Chondrocyte (in vitro differentiated cells): ENCODE measurements at regions not wholly inside any gene's neighbourhood (a gene's known extent, or its start where the extent isn't known, plus 50 kb on each side); places are given as distances from the start of the nearest gene placed in this dataset.

Source experiments
- DNase-seq: peaks from one replicate; pipeline ENCODE4 v3.0.0; 2021; ENCODE audit warnings: mixed read lengths, low spot score
- H3K27ac Mint-ChIP-seq: one replicate; pipeline ENCODE4 v1.8.0; 2021; ENCODE audit warnings: mild to moderate bottlenecking, moderate library complexity, mixed read lengths; ENCODE audit not compliant: unreplicated experiment
- H3K27me3 Mint-ChIP-seq: 2 replicates; pipeline ENCODE4 v1.8.0; 2021; ENCODE audit warnings: low read depth, mixed read lengths
- H3K36me3 Mint-ChIP-seq: 2 replicates; pipeline ENCODE4 v1.8.0; 2021; ENCODE audit warnings: low read depth, mixed read lengths
- H3K4me1 Mint-ChIP-seq: 2 replicates; pipeline ENCODE4 v1.8.0; 2021; ENCODE audit warnings: low read depth, mild to moderate bottlenecking, mixed read lengths
- H3K4me3 Mint-ChIP-seq: one replicate; pipeline ENCODE4 v1.8.0; 2021; ENCODE audit warnings: mild to moderate bottlenecking, moderate library complexity, mixed read lengths; ENCODE audit not compliant: unreplicated experiment
- H3K9me3 Mint-ChIP-seq: 2 replicates; pipeline ENCODE4 v1.8.0; 2021; ENCODE audit warnings: low read depth, mixed read lengths
- CTCF ChIP-seq: fragments of 200-600 bp; sonication (generic); IDR thresholded peaks from 2 replicates; pipeline ENCODE4 v1.5.0; 2021; ENCODE audit warnings: antibody characterized with exemption, mild to moderate bottlenecking, moderate library complexity

DNA sequence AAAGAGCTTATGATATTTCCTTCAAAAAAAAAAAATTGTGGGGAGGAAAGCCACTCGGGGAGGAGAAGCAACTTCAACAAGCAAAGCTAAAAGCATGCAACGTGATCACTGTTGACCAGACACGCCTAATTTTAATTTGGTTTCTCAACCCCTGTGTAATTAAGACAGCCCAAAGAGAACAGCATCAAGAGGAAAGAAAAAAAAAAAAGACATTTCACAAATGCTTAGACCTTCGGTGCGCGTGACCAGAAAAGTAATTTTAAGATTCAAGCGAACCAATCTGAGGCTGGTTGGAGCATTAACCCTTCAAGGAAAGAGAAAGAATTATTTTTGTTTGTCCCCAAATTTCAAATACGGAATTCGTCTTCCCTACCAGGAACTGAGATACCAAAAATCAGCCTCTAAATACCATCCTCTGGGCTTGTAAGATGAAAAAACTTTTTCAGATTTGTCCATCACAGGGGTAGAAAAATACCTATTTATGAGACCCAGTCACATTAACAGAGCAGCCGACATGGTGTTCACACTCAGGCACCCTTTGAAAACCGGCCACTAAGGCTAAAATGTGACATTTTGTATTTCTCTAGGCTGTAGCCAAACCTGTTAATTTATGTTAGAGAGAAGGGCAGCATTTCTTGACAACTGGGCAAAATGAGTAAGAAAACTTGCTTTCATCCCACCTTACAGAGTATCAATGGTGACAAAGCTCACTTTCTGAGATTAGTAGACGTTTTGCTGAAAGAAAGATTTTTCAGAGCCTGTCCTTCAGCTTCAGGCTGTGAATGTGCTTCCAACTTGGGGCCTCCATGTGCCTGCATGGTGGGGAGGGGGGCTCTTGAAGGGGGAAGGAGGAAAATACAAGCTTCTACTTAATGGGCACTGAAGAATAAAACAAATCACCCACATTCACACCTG lies 179.9 kb upstream of the KLF14 start:
- peak overlapping the region; percentile 84 for H3K4me3 Mint-ChIP-seq
- H3K36me3 Mint-ChIP-seq: no peaks in the 10 kb centered on the region
- H3K4me1 Mint-ChIP-seq: peaks cover 90% of the 10 kb centered on the region
- H3K9me3 Mint-ChIP-seq: no peaks in the 10 kb centered on the region
- H3K27ac Mint-ChIP-seq: peak overlapping the region; percentile 100
- no peak for TF ChIP-seq CTCF
- no peaks in the 10 kb centered on the region for H3K27me3 Mint-ChIP-seq
- DNase-seq: no peak

DNA sequence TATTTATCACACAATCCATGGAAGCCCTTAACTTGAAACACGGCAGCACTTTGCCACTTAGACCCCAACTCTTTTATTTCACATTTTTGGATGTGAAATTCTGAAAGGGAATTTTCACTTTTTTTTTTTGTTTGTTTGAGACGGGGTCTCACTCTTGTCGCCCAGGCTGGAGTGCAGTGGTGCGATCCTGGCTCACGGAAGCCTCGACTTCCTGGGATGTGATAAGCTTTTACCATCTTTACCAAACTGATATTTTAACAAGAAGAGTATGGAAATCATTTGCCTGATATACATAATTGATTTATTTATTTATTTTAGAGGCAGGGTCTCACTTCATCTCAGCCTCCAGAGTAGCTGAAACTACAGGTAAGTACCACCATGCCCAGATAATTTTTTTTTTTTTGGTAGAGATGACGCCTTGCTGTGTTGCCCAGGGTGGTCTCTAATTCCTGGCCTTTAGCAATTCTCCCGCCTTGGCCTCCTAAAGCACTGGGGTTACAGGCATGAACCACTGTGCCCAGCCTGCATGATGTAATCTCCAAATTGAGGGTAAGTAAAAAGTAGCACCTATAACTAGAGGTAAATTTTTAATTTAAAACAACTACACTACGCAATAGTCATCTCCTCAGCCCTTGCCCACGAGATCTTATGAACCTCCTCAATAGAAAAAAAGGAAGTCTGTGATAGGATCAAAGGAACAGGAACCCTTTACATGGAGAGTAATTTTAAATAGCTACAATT lies 180.7 kb upstream of the KLF14 start:
- Mint-ChIP-seq H3K36me3 (no peaks in the 10 kb centered on the region), H3K4me1 (peaks cover 87% of the 10 kb centered on the region), H3K4me3 (no peak overlapping the region), H3K27ac (peak overlapping the region; percentile 100), H3K27me3 (no peaks in the 10 kb centered on the region), H3K9me3 (no peaks in the 10 kb centered on the region)
- no peak for TF ChIP-seq CTCF
- DNase-seq: no peak

DNA sequence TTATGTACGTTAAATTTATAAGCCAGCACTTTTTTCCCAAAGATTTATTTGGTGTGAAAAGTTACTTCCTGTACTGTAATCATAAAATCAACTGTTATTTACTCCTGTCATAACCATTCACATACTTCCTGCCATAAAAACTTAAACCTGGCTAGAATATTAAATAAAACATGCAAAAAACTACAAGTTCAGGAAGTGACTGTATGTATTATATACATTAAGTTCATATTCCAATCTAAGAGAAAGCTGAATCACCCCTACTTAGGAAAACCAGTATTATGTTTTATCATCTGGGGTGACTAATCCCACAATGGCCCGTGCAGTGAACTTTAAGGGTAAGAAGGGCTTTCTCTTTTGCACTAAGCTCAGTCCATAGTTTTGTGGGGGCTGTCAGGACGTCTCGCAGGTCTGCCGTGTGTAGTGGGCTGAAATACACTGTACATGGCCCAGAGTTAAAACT lies 183.7 kb upstream of the KLF14 start:
- no peak overlapping the region for H3K4me3 Mint-ChIP-seq
- peaks cover 86% of the 10 kb centered on the region for H3K4me1 Mint-ChIP-seq
- no peaks in the 10 kb centered on the region for H3K36me3 Mint-ChIP-seq
- H3K27ac Mint-ChIP-seq: no peak overlapping the region
- no peak for DNase-seq
- no peaks in the 10 kb centered on the region for H3K9me3 Mint-ChIP-seq
- TF ChIP-seq CTCF: no peak
- H3K27me3 Mint-ChIP-seq: no peaks in the 10 kb centered on the region

DNA sequence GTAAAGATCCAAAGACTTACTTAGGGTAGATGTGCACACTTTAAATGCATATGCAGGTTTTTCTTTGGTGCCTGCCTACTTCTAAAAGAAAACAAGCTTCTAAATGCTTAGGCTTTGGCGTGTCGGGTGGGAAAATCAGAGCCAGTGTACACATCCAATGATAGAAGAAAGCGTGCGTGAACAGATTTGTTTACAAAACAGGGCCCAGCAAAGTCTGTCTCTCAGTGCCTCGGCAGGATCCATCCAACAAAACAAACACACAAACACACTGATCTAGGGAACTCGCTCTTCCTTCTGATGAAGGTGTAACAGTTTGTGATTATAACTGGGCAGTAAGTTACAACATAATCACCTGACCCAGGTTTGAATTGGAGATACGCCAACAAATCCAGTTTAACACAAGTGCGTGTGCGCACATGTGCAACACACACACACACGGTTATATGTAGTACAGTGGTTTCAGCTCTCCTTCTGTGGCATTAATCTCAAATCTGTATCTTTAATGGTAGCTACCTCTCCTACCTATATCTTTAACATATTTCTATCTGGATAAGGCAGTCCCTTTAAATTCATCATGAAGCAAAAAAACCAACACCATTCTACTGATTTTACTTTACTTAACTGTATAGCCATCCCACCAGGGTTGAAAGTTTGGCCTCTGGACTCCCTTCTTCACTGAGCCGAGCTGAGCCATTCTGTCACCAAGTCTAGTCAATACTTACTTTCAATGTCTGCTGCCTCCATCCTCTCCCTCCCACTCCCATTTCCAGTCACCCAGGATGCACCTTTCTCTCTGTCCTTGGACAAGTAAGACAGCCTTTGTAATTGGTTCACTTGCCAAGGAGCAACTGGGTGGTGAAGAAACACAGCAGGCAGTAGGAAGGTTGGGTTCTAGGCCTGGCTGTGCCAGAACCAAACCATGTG lies 184.4 kb upstream of the KLF14 start:
- DNase-seq: no peak
- peaks cover 86% of the 10 kb centered on the region for H3K4me1 Mint-ChIP-seq
- TF ChIP-seq CTCF: no peak
- H3K36me3 Mint-ChIP-seq: no peaks in the 10 kb centered on the region
- H3K27ac Mint-ChIP-seq: no peak overlapping the region
- no peaks in the 10 kb centered on the region for H3K9me3 Mint-ChIP-seq
- no peak overlapping the region for H3K4me3 Mint-ChIP-seq
- no peaks in the 10 kb centered on the region for H3K27me3 Mint-ChIP-seq
